Subcutaneous abdominal adipose tissue (tissue), 5 donors: ENCODE measurements at regions not wholly inside any gene's neighbourhood (a gene's known extent, or its start where the extent isn't known, plus 50 kb on each side); places are given as distances from the start of the nearest gene placed in this dataset.

ENCODE experiments used
- H3K27ac ChIP-seq: one replicate; pipeline ENCODE4 v1.7.0; 2013; ENCODE audit warnings: low read depth, mild to moderate bottlenecking, inconsistent platforms, low read length, moderate library complexity
- H3K27me3 ChIP-seq, 5 donors: one replicate each; pipeline ENCODE4 v1.7.0; 2013; ENCODE audit warnings: low read length in 5 of 5, inconsistent platforms in 1 of 5; ENCODE audit not compliant: control insufficient read depth in 5 of 5, insufficient read depth in 4 of 5
- H3K36me3 ChIP-seq, 5 donors: one replicate each; pipeline ENCODE4 v1.7.0; 2013; ENCODE audit warnings: low read length in 5 of 5; ENCODE audit not compliant: control insufficient read depth in 5 of 5, insufficient read depth in 5 of 5
- H3K4me1 ChIP-seq, 5 donors: one replicate each; pipeline ENCODE4 v1.7.0; 2013; ENCODE audit warnings: low read length in 5 of 5, mild to moderate bottlenecking in 3 of 5, moderate library complexity in 1 of 5; ENCODE audit not compliant: control insufficient read depth in 5 of 5, insufficient read depth in 5 of 5
- H3K4me3 ChIP-seq, 5 donors: one replicate each; pipeline ENCODE4 v1.7.0; 2013; ENCODE audit warnings: low read length in 5 of 5, low read depth in 1 of 5
- H3K9ac ChIP-seq, 5 donors: one replicate each; pipeline ENCODE4 v1.7.0; 2013; ENCODE audit warnings: low read length in 5 of 5, mild to moderate bottlenecking in 4 of 5, moderate library complexity in 3 of 5
- H3K9me3 ChIP-seq, 5 donors: one replicate each; pipeline ENCODE4 v1.7.0; 2013; ENCODE audit warnings: low read length in 5 of 5; ENCODE audit not compliant: control insufficient read depth in 5 of 5
- donor health status: healthy.
- donor health status: healthy.
- donor health status: healthy.
- donor health status: healthy.
- donor health status: healthy.

DNA sequence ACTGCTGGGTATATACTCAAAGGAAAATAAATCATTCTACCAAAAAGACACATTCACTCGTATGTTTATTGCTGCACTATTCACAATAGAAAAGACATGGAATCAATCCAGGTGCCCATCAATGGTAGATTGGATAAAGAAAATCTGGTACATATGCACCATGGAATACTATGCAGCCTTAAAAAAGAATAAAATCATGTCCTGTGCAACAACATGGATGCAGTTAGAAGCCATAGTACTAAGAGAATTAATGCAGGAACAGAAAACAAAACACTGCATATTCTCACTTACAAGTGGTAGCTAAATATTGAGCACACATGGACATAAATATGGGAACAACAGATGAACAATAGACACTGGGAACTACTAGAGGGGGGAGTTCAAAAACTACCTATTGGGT lies 96.3 kb downstream of the FAM76B start:
- peaks cover 0 to 17% (median 7%) of the 10 kb centered on the region in 5 donors for H3K4me1 ChIP-seq

DNA sequence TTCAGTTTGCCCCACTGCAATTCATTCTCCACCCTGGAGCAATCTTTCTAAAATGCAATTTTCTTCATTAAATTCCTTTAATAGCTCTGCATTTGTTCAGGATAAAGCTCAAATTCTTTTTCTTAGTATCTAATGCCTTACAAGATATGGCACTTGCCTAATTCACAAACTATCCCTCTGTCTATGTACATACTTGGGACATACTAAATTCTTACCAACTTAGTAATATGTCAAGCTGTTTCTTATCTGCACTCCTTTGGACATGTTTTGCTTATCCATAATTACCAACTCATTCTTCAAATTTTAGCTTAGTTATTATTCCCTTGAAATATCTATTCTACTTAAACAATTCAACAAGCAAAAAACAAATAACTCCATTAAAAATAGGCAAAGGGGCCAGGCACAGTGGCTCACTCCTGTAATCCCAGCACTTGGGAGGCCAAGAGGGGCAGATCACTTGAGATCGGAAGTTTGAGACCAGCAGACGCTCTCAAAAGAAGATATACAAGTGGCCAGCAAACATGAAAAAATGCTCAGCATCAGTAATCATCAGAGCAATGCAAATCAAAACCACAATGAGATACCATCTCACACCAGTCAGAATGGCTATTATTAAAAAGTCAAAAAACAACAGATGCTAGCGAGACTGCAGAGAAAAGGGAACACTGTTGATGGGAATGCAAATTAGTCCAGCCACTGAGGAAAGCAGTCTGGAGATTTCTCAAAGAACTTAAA lies 96.9 kb downstream of the FAM76B start:
- Histone ChIP-seq H3K27ac (no peak overlapping the region), H3K27me3 (no peaks in the 10 kb centered on the region), H3K4me3 (no peak overlapping the region), H3K9me3 (no peaks in the 10 kb centered on the region), H3K9ac (no peak overlapping the region), H3K4me1 (peaks cover 0 to 11% (median 3%) of the 10 kb centered on the region in 5 donors), H3K36me3 (no peaks in the 10 kb centered on the region)

More for the DNA sequence above, 96.3 kb downstream of the FAM76B start:
- no peak overlapping the region for H3K27ac ChIP-seq
- H3K9me3 ChIP-seq, result no peaks in the 10 kb centered on the region
- no peak overlapping the region for H3K9ac ChIP-seq
- H3K4me3 ChIP-seq, result no peak overlapping the region
- no peaks in the 10 kb centered on the region for H3K36me3 ChIP-seq
- H3K27me3 ChIP-seq, result no peaks in the 10 kb centered on the region

DNA sequence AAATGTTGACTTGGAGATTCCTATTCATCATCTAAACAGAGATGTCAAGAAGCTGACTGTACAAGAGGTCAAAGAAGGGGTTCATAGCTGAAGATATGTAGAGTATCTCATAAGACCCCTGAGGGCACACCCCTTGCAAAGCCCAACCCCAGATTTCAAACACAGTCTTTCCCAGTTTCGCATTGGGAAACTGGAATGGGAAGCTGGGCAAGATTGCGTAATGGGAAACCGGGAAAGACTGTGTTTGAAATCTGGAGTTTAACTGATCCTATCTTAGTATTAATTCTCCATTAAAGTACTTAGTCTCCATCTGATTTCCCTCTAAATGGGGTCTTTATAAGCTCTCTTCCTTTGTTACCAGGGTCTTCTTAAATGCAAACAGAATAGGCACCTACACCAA lies 99.5 kb downstream of the FAM76B start:
- no peak overlapping the region for H3K9ac ChIP-seq
- H3K4me1 ChIP-seq, result peaks cover 0 to 7% (median 0%) of the 10 kb centered on the region in 5 donors
- H3K4me3 ChIP-seq, result no peak overlapping the region
- H3K9me3 ChIP-seq, result no peaks in the 10 kb centered on the region
- H3K36me3 ChIP-seq, result no peaks in the 10 kb centered on the region
- no peak overlapping the region for H3K27ac ChIP-seq
- no peaks in the 10 kb centered on the region for H3K27me3 ChIP-seq

DNA sequence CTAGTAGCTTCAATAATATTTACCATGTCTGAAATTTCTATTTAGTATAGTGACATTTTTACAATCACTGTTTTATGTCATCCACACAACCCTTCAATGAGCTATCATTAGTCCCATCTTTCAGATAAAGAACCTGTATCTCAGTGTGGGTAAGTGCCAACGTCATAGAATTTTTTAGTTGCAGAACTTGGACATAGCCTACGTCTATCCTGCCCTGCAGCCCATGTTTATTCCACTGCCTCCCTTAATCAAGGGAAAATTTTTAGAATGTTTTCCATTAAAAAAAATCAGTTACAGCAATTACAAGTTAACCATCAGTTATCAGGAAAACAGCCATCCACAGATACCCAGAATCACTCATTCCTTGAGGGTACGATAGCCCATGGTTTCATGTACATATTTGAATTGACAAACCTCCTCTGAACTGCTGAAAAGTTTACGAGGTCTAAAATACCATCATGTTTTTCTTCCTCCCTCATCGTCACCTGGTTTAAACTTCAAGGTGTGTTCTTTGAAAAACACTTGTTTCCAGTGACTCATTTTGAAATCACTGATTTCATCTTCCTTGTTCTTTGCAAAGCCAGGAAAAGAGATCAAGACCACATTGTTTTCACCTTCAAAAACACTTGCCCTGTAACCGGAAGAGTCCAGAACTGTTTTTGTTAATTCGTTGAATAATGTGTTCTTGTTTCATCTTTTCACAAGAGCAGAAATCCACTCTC lies 100.9 kb downstream of the FAM76B start:
- peaks cover 0 to 7% (median 0%) of the 10 kb centered on the region in 5 donors for H3K4me1 ChIP-seq
- no peak overlapping the region for H3K4me3 ChIP-seq
- H3K9me3 ChIP-seq, result no peaks in the 10 kb centered on the region
- H3K27me3 ChIP-seq, result no peaks in the 10 kb centered on the region
- no peaks in the 10 kb centered on the region for H3K36me3 ChIP-seq
- H3K9ac ChIP-seq, result no peak overlapping the region
- H3K27ac ChIP-seq, result no peak overlapping the region

- Histone ChIP-seq H3K9me3 (no peaks in the 10 kb centered on the region), H3K27me3 (no peaks in the 10 kb centered on the region), H3K9ac (no peak overlapping the region), H3K36me3 (no peaks in the 10 kb centered on the region), H3K4me3 (no peak overlapping the region), H3K4me1 (peaks cover 0 to 7% (median 0%) of the 10 kb centered on the region in 5 donors), H3K27ac (no peak overlapping the region)
These were observed 101.6 kb downstream of the FAM76B start for GRCh38 chr11:95688015-95688414.

DNA sequence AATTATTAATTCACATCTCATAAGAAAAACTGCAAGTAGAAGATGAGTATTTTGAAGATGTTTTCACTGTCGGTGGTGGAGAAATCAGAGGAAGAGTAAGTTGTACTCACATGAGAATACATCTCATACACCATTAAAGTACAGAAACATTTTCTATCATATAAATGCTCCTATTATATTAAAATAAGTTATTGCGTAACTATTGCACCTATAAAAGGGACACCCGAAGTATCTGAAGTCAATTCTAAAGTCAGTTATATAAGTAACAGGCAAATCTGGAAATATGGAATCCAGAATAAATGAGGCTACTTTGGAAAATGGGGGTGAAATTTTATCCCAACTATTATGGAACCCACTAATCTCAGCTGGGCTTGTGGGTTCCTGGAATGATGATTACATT lies 103.3 kb downstream of the FAM76B start:
- Histone ChIP-seq H3K9me3 (no peaks in the 10 kb centered on the region), H3K27ac (no peak overlapping the region), H3K4me3 (no peak overlapping the region), H3K27me3 (no peaks in the 10 kb centered on the region), H3K36me3 (no peaks in the 10 kb centered on the region), H3K4me1 (peaks cover 0 to 17% (median 0%) of the 10 kb centered on the region in 5 donors), H3K9ac (no peak overlapping the region)

GRCh38 chr11:95684701-95685100 lies 104.9 kb downstream of the FAM76B start:
- peaks cover 0 to 28% (median 14%) of the 10 kb centered on the region in 5 donors for H3K4me1 ChIP-seq
- no peaks in the 10 kb centered on the region for H3K27me3 ChIP-seq
- H3K36me3 ChIP-seq, result no peaks in the 10 kb centered on the region
- no peak overlapping the region for H3K27ac ChIP-seq
- no peaks in the 10 kb centered on the region for H3K9me3 ChIP-seq
- no peak overlapping the region for H3K4me3 ChIP-seq
- no peak overlapping the region for H3K9ac ChIP-seq

DNA sequence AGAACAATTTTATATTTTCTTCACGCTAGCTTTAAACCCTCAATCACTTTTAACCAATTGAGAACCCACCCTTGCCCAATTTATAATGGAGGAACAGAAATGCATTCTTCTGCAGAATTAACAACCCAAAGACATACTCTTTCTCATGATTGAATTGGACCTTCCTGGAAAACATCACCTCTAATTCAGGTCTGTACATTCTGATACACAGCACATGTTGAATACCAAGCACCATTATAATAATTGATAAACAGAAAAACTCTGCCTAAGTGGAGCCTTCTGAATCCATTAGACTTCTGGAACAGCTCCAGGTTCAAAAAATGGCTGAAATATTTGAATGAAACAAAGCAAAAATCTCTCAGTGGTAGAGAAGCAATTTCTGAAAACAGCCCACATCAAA lies 105.4 kb downstream of the FAM76B start:
- H3K9me3 ChIP-seq, result no peaks in the 10 kb centered on the region
- no peak overlapping the region for H3K9ac ChIP-seq
- no peaks in the 10 kb centered on the region for H3K36me3 ChIP-seq
- no peak overlapping the region for H3K4me3 ChIP-seq
- no peak overlapping the region for H3K27ac ChIP-seq
- no peaks in the 10 kb centered on the region for H3K27me3 ChIP-seq
- H3K4me1 ChIP-seq, result peaks cover 0 to 27% (median 14%) of the 10 kb centered on the region in 5 donors

DNA sequence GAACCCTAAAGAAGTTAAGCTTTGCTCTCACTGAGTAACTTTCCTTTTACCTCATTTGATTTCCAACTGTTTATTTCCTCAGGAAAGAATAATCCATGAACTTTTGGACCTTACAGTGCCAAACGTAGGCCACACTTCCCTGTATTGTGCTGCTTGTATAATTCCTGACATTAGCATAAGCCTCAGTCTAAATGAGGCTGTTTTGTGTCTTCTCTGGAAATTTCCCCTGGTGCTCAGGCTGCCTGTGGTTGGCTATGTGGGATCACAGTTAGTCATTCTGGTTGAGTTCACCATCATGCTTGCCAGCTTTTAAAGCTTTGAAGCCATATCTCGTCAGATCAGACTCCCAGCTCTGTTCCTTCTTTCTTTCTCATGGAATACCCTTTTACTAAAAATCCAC lies 107.0 kb downstream of the FAM76B start:
- peak overlapping the region; percentile 21 for H3K27ac ChIP-seq
- no peak overlapping the region for H3K4me3 ChIP-seq
- peaks cover 0 to 21% (median 14%) of the 10 kb centered on the region in 5 donors for H3K4me1 ChIP-seq
- H3K9me3 ChIP-seq, result no peaks in the 10 kb centered on the region
- no peaks in the 10 kb centered on the region for H3K27me3 ChIP-seq
- H3K36me3 ChIP-seq, result no peaks in the 10 kb centered on the region
- no peak overlapping the region for H3K9ac ChIP-seq

- no peaks in the 10 kb centered on the region for H3K36me3 ChIP-seq
- H3K4me3 ChIP-seq, result no peak overlapping the region
- no peak overlapping the region for H3K9ac ChIP-seq
- no peak overlapping the region for H3K27ac ChIP-seq
- no peaks in the 10 kb centered on the region for H3K9me3 ChIP-seq
- H3K27me3 ChIP-seq, result no peaks in the 10 kb centered on the region
- H3K4me1 ChIP-seq, result peaks cover 0 to 29% (median 14%) of the 10 kb centered on the region in 5 donors
These were observed 109.2 kb downstream of the FAM76B start for GRCh38 chr11:95680169-95680929.
